Hepatocyte (in vitro differentiated cells): ENCODE measurements at regions not wholly inside any gene's neighbourhood (a gene's known extent, or its start where the extent isn't known, plus 50 kb on each side); places are given as distances from the start of the nearest gene placed in this dataset.

Experiments used
- CTCF ChIP-seq: fragments of 200-600 bp; sonication (generic); IDR thresholded peaks from 2 replicates; pipeline ENCODE4 v1.5.1; 2016; ENCODE audit warnings: antibody characterized with exemption, mild to moderate bottlenecking; ENCODE audit not compliant: poor library complexity
- EZH2 ChIP-seq: fragments of 200-600 bp; sonication (generic); IDR thresholded peaks from 2 replicates; pipeline ENCODE4 v1.6.1; 2016; ENCODE audit warnings: antibody characterized with exemption, mild to moderate bottlenecking, borderline replicate concordance

DNA sequence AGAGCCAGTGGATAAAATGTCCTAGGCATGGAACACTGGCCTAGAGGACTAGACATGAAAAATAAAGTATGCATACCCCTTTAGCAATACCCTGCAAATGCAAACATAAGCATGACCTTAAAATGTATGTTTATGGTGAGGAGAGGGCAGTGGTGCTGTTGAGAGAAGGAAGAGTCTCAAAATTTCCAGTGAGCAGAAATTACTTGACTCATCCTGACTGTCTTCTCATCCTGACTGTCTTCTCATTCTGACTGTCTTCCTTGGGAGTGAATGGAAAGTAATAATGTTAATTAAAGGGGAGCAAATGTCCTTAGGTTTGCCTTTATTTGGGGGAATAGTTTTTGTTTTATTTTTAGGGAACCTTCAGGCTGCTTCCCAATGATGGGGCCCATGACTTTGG is 121.5 kb upstream of the GALNT15 start:
- TF ChIP-seq CTCF (no peak), EZH2 (no peak)
